ENCODE measurements at regions not wholly inside any gene's neighbourhood (a gene's known extent, or its start where the extent isn't known, plus 50 kb on each side); places are given as distances from the start of the nearest gene placed in this dataset.

DNA sequence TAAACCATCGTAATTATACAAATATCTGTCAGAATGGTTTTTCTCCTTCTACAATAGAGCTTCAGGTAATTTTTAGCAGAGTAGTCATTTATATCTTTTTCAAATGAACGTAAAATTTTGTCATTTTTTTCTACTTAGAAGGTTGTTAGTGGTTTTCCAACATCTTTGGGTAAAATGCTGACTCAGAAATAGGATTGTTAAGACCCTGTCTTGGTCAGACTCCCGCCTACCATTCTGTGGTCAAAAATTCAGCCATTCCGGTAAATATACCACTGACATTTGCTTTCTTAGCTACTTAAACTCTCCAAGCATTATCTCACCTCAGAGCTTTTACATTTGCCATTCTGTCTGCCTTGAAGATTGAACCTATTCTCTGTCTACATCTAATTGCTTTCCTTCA, 154.1 kb upstream of the CDH19 start:
- TF ChIP-seq, protein P1, sequence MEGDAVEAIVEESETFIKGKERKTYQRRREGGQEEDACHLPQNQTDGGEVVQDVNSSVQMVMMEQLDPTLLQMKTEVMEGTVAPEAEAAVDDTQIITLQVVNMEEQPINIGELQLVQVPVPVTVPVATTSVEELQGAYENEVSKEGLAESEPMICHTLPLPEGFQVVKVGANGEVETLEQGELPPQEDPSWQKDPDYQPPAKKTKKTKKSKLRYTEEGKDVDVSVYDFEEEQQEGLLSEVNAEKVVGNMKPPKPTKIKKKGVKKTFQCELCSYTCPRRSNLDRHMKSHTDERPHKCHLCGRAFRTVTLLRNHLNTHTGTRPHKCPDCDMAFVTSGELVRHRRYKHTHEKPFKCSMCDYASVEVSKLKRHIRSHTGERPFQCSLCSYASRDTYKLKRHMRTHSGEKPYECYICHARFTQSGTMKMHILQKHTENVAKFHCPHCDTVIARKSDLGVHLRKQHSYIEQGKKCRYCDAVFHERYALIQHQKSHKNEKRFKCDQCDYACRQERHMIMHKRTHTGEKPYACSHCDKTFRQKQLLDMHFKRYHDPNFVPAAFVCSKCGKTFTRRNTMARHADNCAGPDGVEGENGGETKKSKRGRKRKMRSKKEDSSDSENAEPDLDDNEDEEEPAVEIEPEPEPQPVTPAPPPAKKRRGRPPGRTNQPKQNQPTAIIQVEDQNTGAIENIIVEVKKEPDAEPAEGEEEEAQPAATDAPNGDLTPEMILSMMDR (IDR thresholded peaks at IDR 0.05; ENCODE audit: insufficient read depth in 1 of 2, low read depth in 1 of 2, low read length in 1 of 2, severe bottlenecking in 1 of 2, unreplicated experiment in 1 of 2): no peak
- no peaks in the 10 kb centered on the region for H3K4me1 Mint-ChIP-seq (ENCODE audit: low read depth, unreplicated experiment)
- Histone ChIP-seq H3K9me3 (no peaks in the 10 kb centered on the region), H3K4me3 (ENCODE audit: low read depth, low read length) (no peak overlapping the region), H3K4me1 (no peaks in the 10 kb centered on the region), H3K27me3 (replicated peaks; ENCODE audit: control insufficient read depth, insufficient read depth, low read length) (no peaks in the 10 kb centered on the region), H3K36me3 (ENCODE audit: control insufficient read depth, insufficient read depth, low read length) (no peaks in the 10 kb centered on the region)
- no peak for DNase-seq
- intact Hi-C loops (cut with micrococcal nuclease; ENCODE audit: unreplicated experiment): no loop called here
- POLR2A ChIA-PET: no interaction called here
- no TSS peak for BruUV-seq (replicated peaks)
- H3K27me3 Mint-ChIP-seq (ENCODE audit: insufficient read depth, unreplicated experiment): no peaks in the 10 kb centered on the region
- no peak overlapping the region for H3K4me3 Mint-ChIP-seq (ENCODE audit: unreplicated experiment)
- H3K27ac Mint-ChIP-seq (ENCODE audit: unreplicated experiment): no peak overlapping the region
- H3K36me3 Mint-ChIP-seq (ENCODE audit: insufficient read depth, unreplicated experiment): no peaks in the 10 kb centered on the region
- CTCF ChIA-PET: no interaction called here
- no peaks in the 10 kb centered on the region for H3K9me3 Mint-ChIP-seq (ENCODE audit: unreplicated experiment)

GRCh38 chr18:66754335-66754734, 150.4 kb upstream of the CDH19 start:
- intact Hi-C loops (cut with micrococcal nuclease; ENCODE audit: unreplicated experiment): no loop called here
- ChIA-PET POLR2A (no interaction called here), CTCF (no interaction called here)
- TF ChIP-seq, protein P1 (IDR thresholded peaks at IDR 0.05; ENCODE audit: insufficient read depth in 1 of 2, low read depth in 1 of 2, low read length in 1 of 2, severe bottlenecking in 1 of 2, unreplicated experiment in 1 of 2): no peak
- Mint-ChIP-seq H3K4me1 (ENCODE audit: low read depth, unreplicated experiment) (no peaks in the 10 kb centered on the region), H3K9me3 (ENCODE audit: unreplicated experiment) (no peaks in the 10 kb centered on the region), H3K4me3 (ENCODE audit: unreplicated experiment) (no peak overlapping the region), H3K27ac (ENCODE audit: unreplicated experiment) (no peak overlapping the region), H3K27me3 (ENCODE audit: insufficient read depth, unreplicated experiment) (no peaks in the 10 kb centered on the region), H3K36me3 (ENCODE audit: insufficient read depth, unreplicated experiment) (no peaks in the 10 kb centered on the region)
- Histone ChIP-seq H3K4me1 (no peaks in the 10 kb centered on the region), H3K9me3 (no peaks in the 10 kb centered on the region), H3K27me3 (replicated peaks; ENCODE audit: control insufficient read depth, insufficient read depth, low read length) (no peaks in the 10 kb centered on the region), H3K36me3 (ENCODE audit: control insufficient read depth, insufficient read depth, low read length) (no peaks in the 10 kb centered on the region), H3K4me3 (ENCODE audit: low read depth, low read length) (no peak overlapping the region)
- BruUV-seq (replicated peaks): no TSS peak
- DNase-seq: no peak

- no peaks in the 10 kb centered on the region for H3K36me3 Mint-ChIP-seq (ENCODE audit: insufficient read depth, unreplicated experiment)
- Histone ChIP-seq H3K27me3 (replicated peaks; ENCODE audit: control insufficient read depth, insufficient read depth, low read length) (no peaks in the 10 kb centered on the region), H3K4me3 (ENCODE audit: low read depth, low read length) (no peak overlapping the region), H3K36me3 (ENCODE audit: control insufficient read depth, insufficient read depth, low read length) (no peaks in the 10 kb centered on the region), H3K4me1 (no peaks in the 10 kb centered on the region), H3K9me3 (no peaks in the 10 kb centered on the region)
- TF ChIP-seq, protein P1 (IDR thresholded peaks at IDR 0.05; ENCODE audit: insufficient read depth in 1 of 2, low read depth in 1 of 2, low read length in 1 of 2, severe bottlenecking in 1 of 2, unreplicated experiment in 1 of 2): no peak
- intact Hi-C loops (cut with micrococcal nuclease; ENCODE audit: unreplicated experiment): no loop called here
- no peak for DNase-seq
- no TSS peak for BruUV-seq (replicated peaks)
- H3K4me3 Mint-ChIP-seq (ENCODE audit: unreplicated experiment): no peak overlapping the region
- H3K27me3 Mint-ChIP-seq (ENCODE audit: insufficient read depth, unreplicated experiment): no peaks in the 10 kb centered on the region
- ChIA-PET POLR2A (no interaction called here), CTCF (no interaction called here)
- no peaks in the 10 kb centered on the region for H3K4me1 Mint-ChIP-seq (ENCODE audit: low read depth, unreplicated experiment)
- H3K9me3 Mint-ChIP-seq (ENCODE audit: unreplicated experiment): no peaks in the 10 kb centered on the region
- H3K27ac Mint-ChIP-seq (ENCODE audit: unreplicated experiment): no peak overlapping the region
Observed at GRCh38 chr18:66752733-66753132, 148.8 kb upstream of the CDH19 start.

All from Caco-2 (cell line).